Loucy (cell line): ENCODE measurements at regions not wholly inside any gene's neighbourhood (a gene's known extent, or its start where the extent isn't known, plus 50 kb on each side); places are given as distances from the start of the nearest gene placed in this dataset.

ENCODE experiments used
- EZH2phosphoT487 ChIP-seq: fragments of 200-600 bp; IDR thresholded peaks from 2 replicates; pipeline ENCODE4 v1.6.1; 2018; ENCODE audit warnings: antibody characterized with exemption, mild to moderate bottlenecking, moderate library complexity, borderline replicate concordance
- TF ChIP-seq, protein P1 (sequence below): fragments of 200-600 bp; sonication (generic); conservative IDR thresholded peaks from 2 replicates; pipeline ENCODE4 v1.5.1; 2014; ENCODE audit warnings: mild to moderate bottlenecking, antibody characterized with exemption, low read length

DNA sequence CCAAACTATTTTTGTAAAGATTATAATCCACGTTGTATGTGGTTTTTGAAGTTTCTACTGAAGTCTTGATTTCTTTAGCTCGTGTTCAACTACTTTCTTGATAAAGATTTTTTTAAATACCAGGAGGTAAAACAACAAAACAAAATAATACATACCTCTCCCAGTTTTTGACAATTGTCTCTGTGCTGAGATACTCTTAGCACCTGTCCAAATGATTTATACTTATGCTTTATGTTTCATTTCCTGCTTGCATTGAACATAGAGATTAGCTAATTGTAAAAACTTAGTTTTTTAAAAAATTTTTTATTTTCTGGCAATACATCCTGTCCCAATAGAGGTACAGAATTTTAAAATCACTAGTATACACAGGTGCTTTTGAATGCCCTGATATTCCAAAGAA, 506.9 kb upstream of the ADGRB3 start:
- TF ChIP-seq, protein P1, sequence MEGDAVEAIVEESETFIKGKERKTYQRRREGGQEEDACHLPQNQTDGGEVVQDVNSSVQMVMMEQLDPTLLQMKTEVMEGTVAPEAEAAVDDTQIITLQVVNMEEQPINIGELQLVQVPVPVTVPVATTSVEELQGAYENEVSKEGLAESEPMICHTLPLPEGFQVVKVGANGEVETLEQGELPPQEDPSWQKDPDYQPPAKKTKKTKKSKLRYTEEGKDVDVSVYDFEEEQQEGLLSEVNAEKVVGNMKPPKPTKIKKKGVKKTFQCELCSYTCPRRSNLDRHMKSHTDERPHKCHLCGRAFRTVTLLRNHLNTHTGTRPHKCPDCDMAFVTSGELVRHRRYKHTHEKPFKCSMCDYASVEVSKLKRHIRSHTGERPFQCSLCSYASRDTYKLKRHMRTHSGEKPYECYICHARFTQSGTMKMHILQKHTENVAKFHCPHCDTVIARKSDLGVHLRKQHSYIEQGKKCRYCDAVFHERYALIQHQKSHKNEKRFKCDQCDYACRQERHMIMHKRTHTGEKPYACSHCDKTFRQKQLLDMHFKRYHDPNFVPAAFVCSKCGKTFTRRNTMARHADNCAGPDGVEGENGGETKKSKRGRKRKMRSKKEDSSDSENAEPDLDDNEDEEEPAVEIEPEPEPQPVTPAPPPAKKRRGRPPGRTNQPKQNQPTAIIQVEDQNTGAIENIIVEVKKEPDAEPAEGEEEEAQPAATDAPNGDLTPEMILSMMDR = no peak
- no peak for TF ChIP-seq EZH2phosphoT487
